DND-41 (cell line): ENCODE measurements at regions not wholly inside any gene's neighbourhood (a gene's known extent, or its start where the extent isn't known, plus 50 kb on each side); places are given as distances from the start of the nearest gene placed in this dataset.

Source experiments
- ATAC-seq: fragments of 200-7000 bp; cut with Tn5 transposase; 3 replicates; pipeline ENCODE4 v1.9.1; 2021; ENCODE audit warnings: low read depth; ENCODE audit not compliant: insufficient read depth
- DNase-seq: peaks from one replicate; pipeline ENCODE4 v3.0.0-alpha.2; 2020
- H2AFZ ChIP-seq: 2 replicates; pipeline ENCODE4 v1.6.0; 2012; ENCODE audit warnings: low read depth, low read length
- H3K27ac ChIP-seq: 2 replicates; pipeline ENCODE4 v1.5.1; 2012; ENCODE audit warnings: low read length, inconsistent platforms
- H3K27me3 ChIP-seq: fragments of 200-600 bp; sonication (generic); 2 replicates; pipeline ENCODE4 v1.6.0; 2012; ENCODE audit warnings: low read length, mild to moderate bottlenecking, inconsistent platforms; ENCODE audit not compliant: insufficient read depth, poor library complexity
- H3K36me3 ChIP-seq: 2 replicates; pipeline ENCODE4 v1.5.1; 2012; ENCODE audit warnings: low read length, inconsistent platforms; ENCODE audit not compliant: insufficient read depth
- H3K4me1 ChIP-seq: 2 replicates; pipeline ENCODE4 v1.5.1; 2012; ENCODE audit warnings: mild to moderate bottlenecking, low read length; ENCODE audit not compliant: insufficient read depth
- H3K4me2 ChIP-seq: 2 replicates; pipeline ENCODE4 v1.6.0; 2012; ENCODE audit warnings: mild to moderate bottlenecking, moderate library complexity, low read length, inconsistent platforms; ENCODE audit not compliant: insufficient read depth
- H3K4me3 ChIP-seq, 2 experiments: fragments of 200-600 bp in 1 of 2; shearing (Covaris generic) in 1 of 2; 2 replicates each; pipeline ENCODE4 v1.5.1; 2012 to 2016; ENCODE audit warnings: inconsistent platforms in 2 of 2, low read length in 2 of 2, mild to moderate bottlenecking in 2 of 2, low read depth in 1 of 2, moderate library complexity in 1 of 2
- H3K79me2 ChIP-seq: 2 replicates; pipeline ENCODE4 v1.6.0; 2012; ENCODE audit warnings: low read length, inconsistent platforms; ENCODE audit not compliant: insufficient read depth
- H3K9ac ChIP-seq: 2 replicates; pipeline ENCODE4 v1.6.0; 2012; ENCODE audit warnings: low read depth, mild to moderate bottlenecking, inconsistent platforms, low read length, moderate library complexity
- H3K9me3 ChIP-seq: 2 replicates; pipeline ENCODE4 v1.5.1; 2012; ENCODE audit warnings: low read length, moderate library complexity, mild to moderate bottlenecking, inconsistent platforms; ENCODE audit not compliant: insufficient read depth, severe bottlenecking
- H4K20me1 ChIP-seq: 2 replicates; pipeline ENCODE4 v1.6.0; 2012; ENCODE audit warnings: low read length; ENCODE audit not compliant: insufficient read depth
- EZH2 ChIP-seq: IDR thresholded peaks from 3 replicates; pipeline ENCODE4 v1.6.1; 2012; ENCODE audit warnings: borderline replicate concordance, low read depth, mild to moderate bottlenecking, moderate library complexity, low read length, inconsistent platforms; ENCODE audit not compliant: severe bottlenecking
- TF ChIP-seq, protein P1 (sequence below): IDR thresholded peaks from 2 replicates; pipeline ENCODE4 v1.5.1; 2012; ENCODE audit warnings: borderline replicate concordance, low read length, moderate library complexity, mild to moderate bottlenecking; ENCODE audit not compliant: poor library complexity, severe bottlenecking; ENCODE audit errors: extremely low read depth

DNA sequence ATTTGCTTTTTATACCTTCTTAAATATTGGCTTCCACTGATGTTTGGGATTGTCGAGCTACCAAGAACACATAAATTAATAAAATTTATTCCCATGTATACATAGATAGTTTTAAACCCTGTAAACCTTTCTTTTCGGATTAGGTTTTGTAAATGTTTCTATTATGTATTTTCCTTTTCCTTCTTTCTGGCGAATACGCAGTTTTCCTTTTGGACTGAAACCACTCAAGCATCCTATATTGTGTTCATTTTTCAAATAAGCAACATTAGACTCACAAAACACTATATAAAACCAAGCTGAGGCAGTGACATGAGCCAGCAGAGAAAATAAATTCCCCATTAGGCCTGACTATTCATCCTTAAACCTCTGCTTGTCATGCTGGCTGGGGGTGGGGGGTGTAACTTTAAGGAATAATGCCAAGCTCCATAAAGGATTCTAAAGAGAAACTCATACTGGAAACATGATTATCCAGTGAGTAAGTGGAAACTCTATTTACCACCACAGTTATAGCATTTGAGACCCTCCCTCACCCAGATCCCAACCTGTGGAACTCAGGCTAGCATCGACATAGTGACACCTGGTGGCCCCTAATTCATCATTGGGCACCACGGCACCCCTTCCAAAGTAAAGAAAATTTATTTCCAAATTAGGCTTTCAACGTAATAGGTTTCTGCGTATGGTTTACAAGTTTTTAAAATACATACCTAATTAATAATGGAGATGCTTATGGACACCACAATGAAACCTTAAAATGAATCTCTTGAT, 86.5 kb upstream of the CELF2 start:
- H3K4me1 ChIP-seq = no peaks in the 10 kb centered on the region
- no peaks in the 10 kb centered on the region for H3K9me3 ChIP-seq
- no peak overlapping the region for H3K27ac ChIP-seq
- H2AFZ ChIP-seq = no peak overlapping the region
- DNase-seq (no peak), ATAC-seq (no peak)
- no peaks in the 10 kb centered on the region for H4K20me1 ChIP-seq
- no peak overlapping the region for H3K4me2 ChIP-seq
- H3K27me3 ChIP-seq = peaks cover 4% of the 10 kb centered on the region
- no peaks in the 10 kb centered on the region for H3K79me2 ChIP-seq
- H3K36me3 ChIP-seq = no peaks in the 10 kb centered on the region
- no peak overlapping the region for H3K9ac ChIP-seq
- TF ChIP-seq, protein P1, sequence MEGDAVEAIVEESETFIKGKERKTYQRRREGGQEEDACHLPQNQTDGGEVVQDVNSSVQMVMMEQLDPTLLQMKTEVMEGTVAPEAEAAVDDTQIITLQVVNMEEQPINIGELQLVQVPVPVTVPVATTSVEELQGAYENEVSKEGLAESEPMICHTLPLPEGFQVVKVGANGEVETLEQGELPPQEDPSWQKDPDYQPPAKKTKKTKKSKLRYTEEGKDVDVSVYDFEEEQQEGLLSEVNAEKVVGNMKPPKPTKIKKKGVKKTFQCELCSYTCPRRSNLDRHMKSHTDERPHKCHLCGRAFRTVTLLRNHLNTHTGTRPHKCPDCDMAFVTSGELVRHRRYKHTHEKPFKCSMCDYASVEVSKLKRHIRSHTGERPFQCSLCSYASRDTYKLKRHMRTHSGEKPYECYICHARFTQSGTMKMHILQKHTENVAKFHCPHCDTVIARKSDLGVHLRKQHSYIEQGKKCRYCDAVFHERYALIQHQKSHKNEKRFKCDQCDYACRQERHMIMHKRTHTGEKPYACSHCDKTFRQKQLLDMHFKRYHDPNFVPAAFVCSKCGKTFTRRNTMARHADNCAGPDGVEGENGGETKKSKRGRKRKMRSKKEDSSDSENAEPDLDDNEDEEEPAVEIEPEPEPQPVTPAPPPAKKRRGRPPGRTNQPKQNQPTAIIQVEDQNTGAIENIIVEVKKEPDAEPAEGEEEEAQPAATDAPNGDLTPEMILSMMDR = peak; percentile 6
- TF ChIP-seq EZH2 = no peak
- H3K4me3 ChIP-seq = no peak overlapping the region

DNA sequence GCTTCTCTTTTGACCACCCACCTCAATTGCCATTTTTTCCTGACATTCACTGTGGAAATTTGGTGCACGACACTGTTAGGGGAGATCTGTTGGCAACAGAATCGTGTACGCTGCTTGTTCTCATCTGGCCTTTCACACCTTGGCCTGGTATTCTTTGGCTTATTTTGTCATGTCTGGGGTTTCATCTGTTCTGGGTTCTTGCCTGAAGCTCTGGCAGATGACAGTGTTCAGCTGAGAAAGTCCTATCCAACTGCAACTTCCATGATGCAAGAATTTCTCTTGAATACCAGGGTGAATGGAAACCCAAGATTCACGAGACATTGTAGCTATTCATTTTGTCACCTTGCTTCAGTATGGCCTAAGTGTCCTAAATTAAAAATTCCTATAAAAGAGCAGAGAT, 82.6 kb upstream of the CELF2 start:
- no peak for DNase-seq
- Histone ChIP-seq H3K9ac (no peak overlapping the region), H3K9me3 (no peaks in the 10 kb centered on the region), H3K27ac (no peak overlapping the region), H3K4me1 (no peaks in the 10 kb centered on the region), H2AFZ (no peak overlapping the region), H4K20me1 (no peaks in the 10 kb centered on the region), H3K79me2 (no peaks in the 10 kb centered on the region), H3K36me3 (no peaks in the 10 kb centered on the region), H3K4me2 (no peak overlapping the region), H3K27me3 (peaks cover 4% of the 10 kb centered on the region), H3K4me3 (no peak overlapping the region)
- no peak for TF ChIP-seq EZH2
- TF ChIP-seq, protein P1 = no peak
- no peak for ATAC-seq

DNA sequence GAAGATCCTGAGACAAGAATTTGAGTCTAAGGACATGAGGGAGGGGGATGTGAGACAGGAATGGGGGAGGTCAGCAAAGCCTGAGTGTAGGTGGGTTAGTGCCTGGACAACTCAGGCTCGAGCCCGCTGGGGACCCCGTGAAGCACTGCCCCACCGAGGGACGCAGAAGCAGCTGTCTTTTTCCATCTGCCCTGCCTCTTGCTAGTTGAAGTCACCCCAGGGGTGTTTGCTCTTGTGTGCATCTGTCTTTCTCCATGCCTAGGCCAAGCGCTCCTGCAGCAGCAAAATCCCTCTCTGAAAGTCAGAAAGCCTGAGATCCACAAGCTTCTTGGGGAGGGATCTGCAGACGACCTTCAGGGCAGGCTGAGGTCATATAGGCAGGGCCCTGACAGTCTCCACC, 79.0 kb upstream of the CELF2 start:
- Histone ChIP-seq H3K36me3 (no peaks in the 10 kb centered on the region), H3K27ac (no peak overlapping the region), H3K4me3 (no peak overlapping the region), H3K27me3 (peaks cover 4% of the 10 kb centered on the region), H3K4me1 (no peaks in the 10 kb centered on the region), H4K20me1 (no peaks in the 10 kb centered on the region), H2AFZ (no peak overlapping the region), H3K4me2 (no peak overlapping the region), H3K9me3 (no peaks in the 10 kb centered on the region), H3K79me2 (no peaks in the 10 kb centered on the region), H3K9ac (no peak overlapping the region)
- no peak for TF ChIP-seq EZH2
- TF ChIP-seq, protein P1 = no peak
- DNase-seq (no peak), ATAC-seq (no peak)
